ENCODE measurements at regions not wholly inside any gene's neighbourhood (a gene's known extent, or its start where the extent isn't known, plus 50 kb on each side); places are given as distances from the start of the nearest gene placed in this dataset.

- H3K4me1 Mint-ChIP-seq (ENCODE audit: low read depth): peaks cover 44% of the 10 kb centered on the region
- peaks cover 4% of the 10 kb centered on the region for H3K27me3 Mint-ChIP-seq (ENCODE audit: low read depth)
- ATAC-seq: no peak
- H3K36me3 Mint-ChIP-seq (ENCODE audit: low read depth): peaks cover 2% of the 10 kb centered on the region
- H3K9me3 Mint-ChIP-seq (ENCODE audit: insufficient read depth): no peaks in the 10 kb centered on the region
- no peak overlapping the region for H3K27ac Mint-ChIP-seq
- no peak for DNase-seq
- no peak overlapping the region for H3K4me3 Mint-ChIP-seq
- CTCF ChIA-PET: no interaction called here
- POLR2A ChIA-PET: interaction anchor here (1.7 kb wide), 1 partner anchor 9 kb away, joined by 4 read pairs; no protein-coding TSS in a partner anchor
Observed at GRCh38 chr2:9740382-9741073, 102.7 kb upstream of the TAF1B start.

GRCh38 chr2:9741110-9741509 lies 102.2 kb upstream of the TAF1B start:
- no peak for DNase-seq
- POLR2A ChIA-PET: no interaction called here
- H3K36me3 Mint-ChIP-seq (ENCODE audit: low read depth): peaks cover 2% of the 10 kb centered on the region
- peaks cover 4% of the 10 kb centered on the region for H3K27me3 Mint-ChIP-seq (ENCODE audit: low read depth)
- peak overlapping the region; percentile 46 for H3K27ac Mint-ChIP-seq
- no peak overlapping the region for H3K4me3 Mint-ChIP-seq
- CTCF ChIA-PET: no interaction called here
- ATAC-seq: no peak
- peaks cover 38% of the 10 kb centered on the region for H3K4me1 Mint-ChIP-seq (ENCODE audit: low read depth)
- no peaks in the 10 kb centered on the region for H3K9me3 Mint-ChIP-seq (ENCODE audit: insufficient read depth)

- ChIA-PET CTCF (no interaction called here), POLR2A (no interaction called here)
- H3K27ac Mint-ChIP-seq: no peak overlapping the region
- H3K36me3 Mint-ChIP-seq (ENCODE audit: low read depth): peaks cover 2% of the 10 kb centered on the region
- H3K4me1 Mint-ChIP-seq (ENCODE audit: low read depth): peaks cover 26% of the 10 kb centered on the region
- ATAC-seq (no peak), DNase-seq (no peak)
- peaks cover 7% of the 10 kb centered on the region for H3K27me3 Mint-ChIP-seq (ENCODE audit: low read depth)
- H3K4me3 Mint-ChIP-seq: no peak overlapping the region
- H3K9me3 Mint-ChIP-seq (ENCODE audit: insufficient read depth): no peaks in the 10 kb centered on the region
Observed at GRCh38 chr2:9742601-9743000, 100.7 kb upstream of the TAF1B start.

GRCh38 chr2:9744256-9745004 lies 98.8 kb upstream of the TAF1B start:
- Mint-ChIP-seq H3K9me3 (ENCODE audit: insufficient read depth) (no peaks in the 10 kb centered on the region), H3K36me3 (ENCODE audit: low read depth) (no peaks in the 10 kb centered on the region), H3K27me3 (ENCODE audit: low read depth) (peaks cover 10% of the 10 kb centered on the region), H3K4me1 (ENCODE audit: low read depth) (peaks cover 10% of the 10 kb centered on the region), H3K4me3 (no peak overlapping the region), H3K27ac (no peak overlapping the region)
- ChIA-PET POLR2A (no interaction called here), CTCF (no interaction called here)
- ATAC-seq (no peak), DNase-seq (no peak)

GRCh38 chr2:9745153-9745899 lies 97.9 kb upstream of the TAF1B start:
- Mint-ChIP-seq H3K27me3 (ENCODE audit: low read depth) (peaks cover 11% of the 10 kb centered on the region), H3K9me3 (ENCODE audit: insufficient read depth) (no peaks in the 10 kb centered on the region), H3K36me3 (ENCODE audit: low read depth) (no peaks in the 10 kb centered on the region), H3K4me1 (ENCODE audit: low read depth) (peaks cover 11% of the 10 kb centered on the region), H3K4me3 (no peak overlapping the region), H3K27ac (no peak overlapping the region)
- DNase-seq (no peak), ATAC-seq (no peak)
- POLR2A ChIA-PET: no interaction called here
- CTCF ChIA-PET: no interaction called here

GRCh38 chr2:9747396-9747795 lies 95.9 kb upstream of the TAF1B start:
- Mint-ChIP-seq H3K27me3 (ENCODE audit: low read depth) (peaks cover 13% of the 10 kb centered on the region), H3K36me3 (ENCODE audit: low read depth) (no peaks in the 10 kb centered on the region), H3K27ac (no peak overlapping the region), H3K4me3 (no peak overlapping the region), H3K4me1 (ENCODE audit: low read depth) (peaks cover 27% of the 10 kb centered on the region), H3K9me3 (ENCODE audit: insufficient read depth) (no peaks in the 10 kb centered on the region)
- CTCF ChIA-PET: interaction anchor here (1.3 to 1.8 kb wide), 2 partner anchors 10 to 22 kb away, joined by 3 to 8 read pairs; no protein-coding TSS in a partner anchor
- POLR2A ChIA-PET: no interaction called here
- DNase-seq (no peak), ATAC-seq (no peak)

GRCh38 chr2:9748577-9748976 lies 94.7 kb upstream of the TAF1B start:
- Mint-ChIP-seq H3K36me3 (ENCODE audit: low read depth) (no peaks in the 10 kb centered on the region), H3K9me3 (ENCODE audit: insufficient read depth) (no peaks in the 10 kb centered on the region), H3K4me3 (no peak overlapping the region), H3K27me3 (ENCODE audit: low read depth) (peaks cover 16% of the 10 kb centered on the region), H3K27ac (no peak overlapping the region), H3K4me1 (ENCODE audit: low read depth) (peaks cover 39% of the 10 kb centered on the region)
- no peak for DNase-seq
- no peak for ATAC-seq
- ChIA-PET POLR2A (interaction anchor here (0.6 to 1.5 kb wide), 2 partner anchors 10 to 23 kb away, joined by 3 read pairs; no protein-coding TSS in a partner anchor), CTCF (interaction anchor here (1.0 to 1.3 kb wide), 3 partner anchors 10 to 98 kb away, joined by 3 to 4 read pairs (median 3); no protein-coding TSS in a partner anchor)

- POLR2A ChIA-PET: interaction anchor here (0.9 to 1.5 kb wide), 3 partner anchors 10 to 38 kb away, joined by 3 to 4 read pairs (median 3); no protein-coding TSS in a partner anchor
Observed at GRCh38 chr2:9749546-9750223, 93.6 kb upstream of the TAF1B start.

GRCh38 chr2:9750224-9751215 lies 92.8 kb upstream of the TAF1B start:
- Mint-ChIP-seq H3K4me1 (ENCODE audit: low read depth) (peaks cover 55% of the 10 kb centered on the region), H3K9me3 (ENCODE audit: insufficient read depth) (no peaks in the 10 kb centered on the region), H3K27ac (peak overlapping the region; percentile 7), H3K27me3 (ENCODE audit: low read depth) (peaks cover 28% of the 10 kb centered on the region), H3K4me3 (no peak overlapping the region), H3K36me3 (ENCODE audit: low read depth) (no peaks in the 10 kb centered on the region)
- DNase-seq: no peak
- ChIA-PET POLR2A (interaction anchor here (0.9 to 1.2 kb wide), 2 partner anchors 11 to 39 kb away, joined by 3 to 4 read pairs; no protein-coding TSS in a partner anchor), CTCF (interaction anchor here (1.3 to 1.4 kb wide), 2 partner anchors 93 to 659 kb away, joined by 3 read pairs; partner anchors contain the start of gene TAF1B)
- ATAC-seq: no peak

More at GRCh38 chr2:9749546-9750223, 93.6 kb upstream of the TAF1B start:
- CTCF ChIA-PET: interaction anchor here (1.0 to 1.1 kb wide), 3 partner anchors 12 to 99 kb away, joined by 3 to 4 read pairs (median 4); no protein-coding TSS in a partner anchor
- no peaks in the 10 kb centered on the region for H3K9me3 Mint-ChIP-seq (ENCODE audit: insufficient read depth)
- peaks cover 49% of the 10 kb centered on the region for H3K4me1 Mint-ChIP-seq (ENCODE audit: low read depth)
- no peak overlapping the region for H3K27ac Mint-ChIP-seq
- peaks cover 22% of the 10 kb centered on the region for H3K27me3 Mint-ChIP-seq (ENCODE audit: low read depth)
- DNase-seq (no peak), ATAC-seq (no peak)
- no peaks in the 10 kb centered on the region for H3K36me3 Mint-ChIP-seq (ENCODE audit: low read depth)
- no peak overlapping the region for H3K4me3 Mint-ChIP-seq

GRCh38 chr2:9751831-9752230 lies 91.4 kb upstream of the TAF1B start:
- peaks cover 33% of the 10 kb centered on the region for H3K27me3 Mint-ChIP-seq (ENCODE audit: low read depth)
- CTCF ChIA-PET: interaction anchor here (1.3 kb wide), 1 partner anchor 92 kb away, joined by 3 read pairs; the partner anchor contains the start of gene TAF1B
- no peak overlapping the region for H3K4me3 Mint-ChIP-seq
- H3K27ac Mint-ChIP-seq: peak overlapping the region; percentile 69
- H3K9me3 Mint-ChIP-seq (ENCODE audit: insufficient read depth): no peaks in the 10 kb centered on the region
- peaks cover 55% of the 10 kb centered on the region for H3K4me1 Mint-ChIP-seq (ENCODE audit: low read depth)
- no peak for ATAC-seq
- POLR2A ChIA-PET: no interaction called here
- DNase-seq: no peak
- no peaks in the 10 kb centered on the region for H3K36me3 Mint-ChIP-seq (ENCODE audit: low read depth)
